GM12878 (cell line): ENCODE measurements at regions not wholly inside any gene's neighbourhood (a gene's known extent, or its start where the extent isn't known, plus 50 kb on each side); places are given as distances from the start of the nearest gene placed in this dataset.

Experiments used
- ATAC-seq: fragments of 200-7000 bp; cut with Tn5 transposase; 3 replicates; pipeline ENCODE4 v1.9.1; 2020; ENCODE audit warnings: mild to moderate bottlenecking, moderate library complexity
- BruUV-seq: library from RNA; stranded (reverse); fragments of 400-500 nt; replicated peaks from 2 replicates; lab custom pipeline; 2021; lab: Mats Ljungman, UMichigan
- CTCF ChIA-PET: fragments of 300-600 bp; sonication (Branson Sonifier 250); formaldehyde crosslinking; extraction: SDS; loops from one replicate; lab custom pipeline; 2021; ENCODE audit warnings: inconsistent platforms; lab: Yijun Ruan, JAX
- POLR2A ChIA-PET: fragments of 350-600 bp; formaldehyde crosslinking; extraction: SDS; loops from one replicate; lab custom pipeline; 2021; ENCODE audit warnings: inconsistent platforms; lab: Charles Lee
- RAD21 ChIA-PET: fragments of 300-600 bp; sonication (Branson Sonifier 250); formaldehyde crosslinking; loops from one replicate; lab custom pipeline; 2023; ENCODE audit warnings: antibody characterized with exemption; ENCODE audit not compliant: unreplicated experiment; lab: Charles Lee
- SMC1A ChIA-PET: fragments of 300-600 bp; sonication (Branson Sonifier 250); formaldehyde crosslinking; loops from one replicate; lab custom pipeline; 2023; ENCODE audit not compliant: unreplicated experiment, uncharacterized antibody; lab: Charles Lee
- DNase-seq: peaks from one replicate; pipeline ENCODE4 v3.0.0-alpha.2; 2011; ENCODE audit warnings: low read depth, low spot score
- FAIRE-seq: peaks from 3 replicates; lab custom pipeline; 2011; peaks lifted over from hg19 to GRCh38; lab: Jason Lieb, UNC
- H2AFZ ChIP-seq: 2 replicates; pipeline ENCODE4 v1.6.0; 2011; ENCODE audit warnings: low read depth, low read length, control low read depth; ENCODE audit not compliant: control insufficient read depth
- H3K27ac ChIP-seq: 2 replicates; pipeline ENCODE4 v1.5.1; 2011; ENCODE audit warnings: control low read depth; ENCODE audit not compliant: control insufficient read depth, insufficient read depth
- H3K27me3 ChIP-seq, 2 experiments: replicated peaks in 1 of 2; 2 replicates each; pipeline versions ENCODE4 v1.6.0 to v1.6.1; 2011; ENCODE audit warnings: low read length in 1 of 2; ENCODE audit not compliant: control insufficient read depth in 2 of 2, insufficient read depth in 2 of 2
- H3K36me3 ChIP-seq, 2 experiments: 2 replicates each; pipeline ENCODE4 v1.5.1; 2011; ENCODE audit warnings: low read length in 1 of 2; ENCODE audit not compliant: control insufficient read depth in 2 of 2, insufficient read depth in 2 of 2
- H3K4me1 ChIP-seq: 2 replicates; pipeline ENCODE4 v1.6.1; 2011; ENCODE audit warnings: mild to moderate bottlenecking, low read length, moderate library complexity, mixed read lengths; ENCODE audit not compliant: control insufficient read depth, insufficient read depth
- H3K4me2 ChIP-seq: 2 replicates; pipeline ENCODE4 v1.6.0; 2011; ENCODE audit warnings: control low read depth; ENCODE audit not compliant: control insufficient read depth, insufficient read depth
- H3K4me3 ChIP-seq: fragments of 200-600 bp; sonication (generic); 2 replicates; pipeline ENCODE4 v1.5.1; 2016
- H3K79me2 ChIP-seq: 2 replicates; pipeline ENCODE4 v1.6.0; 2011; ENCODE audit warnings: low read length; ENCODE audit not compliant: control insufficient read depth, insufficient read depth
- H3K9ac ChIP-seq: 2 replicates; pipeline ENCODE4 v1.8.0; 2011; ENCODE audit warnings: low read length, control low read depth, mixed read lengths; ENCODE audit not compliant: control insufficient read depth, insufficient read depth
- H3K9me3 ChIP-seq: replicated peaks from 3 replicates; pipeline ENCODE4 v1.5.1; 2011; ENCODE audit warnings: mild to moderate bottlenecking, low read length; ENCODE audit not compliant: control insufficient read depth, insufficient read depth
- H4K20me1 ChIP-seq: 2 replicates; pipeline ENCODE4 v1.6.0; 2011; ENCODE audit not compliant: control insufficient read depth, insufficient read depth
- FOXM1 ChIP-seq: IDR thresholded peaks from 2 replicates; pipeline ENCODE4 v1.6.1; 2012; ENCODE audit warnings: low read depth, mild to moderate bottlenecking, inconsistent platforms, low read length, moderate library complexity
- HCFC1 ChIP-seq: fragments of 150-350 bp; IDR thresholded peaks from 2 replicates; pipeline ENCODE4 v1.6.1; 2014; ENCODE audit warnings: low read length
- IRF5 ChIP-seq: fragments of 450-650 bp; IDR thresholded peaks from 2 replicates; pipeline ENCODE4 v1.6.1; 2017; ENCODE audit warnings: borderline replicate concordance
- NBN ChIP-seq: fragments of 450-650 bp; IDR thresholded peaks from 2 replicates; pipeline ENCODE4 v1.6.1; 2016
- PAX5 ChIP-seq: IDR thresholded peaks from 2 replicates; pipeline ENCODE4 v1.6.1; 2011; ENCODE audit warnings: low read depth, low read length, borderline replicate concordance
- PRDM15 ChIP-seq: fragments of 450-650 bp; formaldehyde crosslinking; IDR thresholded peaks from 2 replicates; pipeline ENCODE4 v1.4.0; 2020; ENCODE audit warnings: mild to moderate bottlenecking, moderate library complexity
- RB1 ChIP-seq: fragments of 450-650 bp; formaldehyde crosslinking; IDR thresholded peaks from 2 replicates; pipeline ENCODE4 v1.6.1; 2017; ENCODE audit warnings: mild to moderate bottlenecking, borderline replicate concordance
- RELB ChIP-seq: fragments of 450-650 bp; IDR thresholded peaks from 2 replicates; pipeline ENCODE4 v1.6.1; 2017; ENCODE audit warnings: low read depth, mild to moderate bottlenecking, moderate library complexity
- ZSCAN29 ChIP-seq: fragments of 450-650 bp; IDR thresholded peaks from 2 replicates; pipeline ENCODE4 v1.6.1; 2017; ENCODE audit warnings: mild to moderate bottlenecking, moderate library complexity
- WGBS: methylation state at CpG from one replicate; pipeline ENCODE4 v1.1.6; 2016; ENCODE audit warnings: low lambda C conversion rate; ENCODE audit not compliant: insufficient replicate concordance, insufficient coverage; ENCODE audit errors: missing lambda C conversion rate; 5-methylcytosine and 5-hydroxymethylcytosine counted together
- in situ Hi-C: fragments of 300-500 bp; cut with MboI; formaldehyde crosslinking; loops from 9 replicates; pipeline ENCODE4 v1.14.3; 2018; ENCODE audit warnings: mixed read lengths
- intact Hi-C: fragments of 100-400 bp; cut with micrococcal nuclease; formaldehyde crosslinking; loops from one replicate; pipeline ENCODE4 v1.14.2; 2022; ENCODE audit not compliant: unreplicated experiment

- Histone ChIP-seq H3K9me3 (no peaks in the 10 kb centered on the region), H3K9ac (no peak overlapping the region), H3K27ac (no peak overlapping the region), H3K27me3 (no peaks in the 10 kb centered on the region), H2AFZ (no peak overlapping the region), H3K4me3 (no peak overlapping the region), H3K4me1 (no peaks in the 10 kb centered on the region), H3K79me2 (no peaks in the 10 kb centered on the region), H4K20me1 (no peaks in the 10 kb centered on the region), H3K4me2 (no peak overlapping the region), H3K36me3 (no peaks in the 10 kb centered on the region)
- no peak for FAIRE-seq
- SMC1A ChIA-PET, result no interaction called here
- no peak for DNase-seq
- TF ChIP-seq PAX5 (no peak), RB1 (no peak), HCFC1 (no peak), RELB (no peak), FOXM1 (no peak), NBN (no peak), PRDM15 (CRISPR knock-in tag) (no peak), IRF5 (no peak), ZSCAN29 (no peak)
- RAD21 ChIA-PET, result no interaction called here
- CTCF ChIA-PET, result no interaction called here
- in situ Hi-C loops (no loop called here), intact Hi-C loops (no loop called here)
- no peak for ATAC-seq
- POLR2A ChIA-PET, result no interaction called here
- no TSS peak for BruUV-seq
- WGBS, result 0% methylated on average over 3 of the region's 3 CpGs
These were observed 131.1 kb upstream of the NBEA start for GRCh38 chr13:34810996-34811395.
